ENCODE measurements at regions not wholly inside any gene's neighbourhood (a gene's known extent, or its start where the extent isn't known, plus 50 kb on each side); places are given as distances from the start of the nearest gene placed in this dataset.

DNA sequence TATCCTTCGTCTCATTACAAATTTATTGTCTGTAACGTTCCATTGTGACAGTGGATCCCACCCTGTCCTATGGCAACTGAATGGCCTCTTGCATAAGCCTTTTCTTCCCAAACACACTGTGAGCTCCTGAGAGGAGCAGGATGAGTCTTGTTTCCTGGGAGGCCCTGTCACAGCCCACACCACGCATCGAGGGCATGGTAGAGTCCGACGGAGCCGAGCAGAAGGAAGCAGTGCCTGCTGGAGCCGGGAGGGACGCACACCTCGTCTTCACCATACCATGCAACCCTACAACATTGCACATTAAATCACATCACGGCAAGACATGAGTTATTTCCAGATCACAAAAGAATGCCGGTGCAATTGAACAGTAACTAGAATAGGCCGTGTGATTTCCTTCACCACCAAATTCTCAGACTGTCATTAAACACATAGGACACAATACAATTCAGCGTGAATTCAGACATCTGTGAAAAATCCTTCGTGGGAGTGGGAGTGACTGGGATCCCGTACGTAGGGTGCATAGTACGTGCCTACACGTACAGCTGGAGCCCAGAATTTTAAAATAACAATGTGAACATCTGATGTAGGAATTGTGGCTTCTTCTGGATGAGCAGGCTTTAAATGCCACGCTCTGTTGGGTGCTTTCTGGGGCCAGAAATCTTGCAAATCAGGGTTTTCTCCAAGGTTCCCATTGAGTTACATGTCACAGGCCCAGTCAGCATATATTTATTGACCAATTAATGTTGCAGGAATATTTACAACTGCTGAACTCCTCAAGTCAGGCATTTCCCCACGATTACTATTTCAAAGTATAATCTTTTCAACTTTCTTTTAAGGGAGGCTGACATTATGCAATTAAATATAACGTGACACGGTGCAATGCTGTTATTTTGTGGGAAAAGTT is 201.8 kb downstream of the TTLL2 start:
- DNase-seq (ENCODE audit: insufficient read length, low spot score) = no peak
- FAIRE-seq = no peak
- TF ChIP-seq POLR2A (IDR thresholded peaks at IDR 0.05; ENCODE audit: low read depth, low read length) = no peak

- DNase-seq (ENCODE audit: insufficient read length, low spot score) = no peak
- TF ChIP-seq POLR2A (IDR thresholded peaks at IDR 0.05; ENCODE audit: low read depth, low read length) = no peak
- FAIRE-seq = no peak
Observed at GRCh38 chr6:167528239-167528638, 203.4 kb downstream of the TTLL2 start.

DNA sequence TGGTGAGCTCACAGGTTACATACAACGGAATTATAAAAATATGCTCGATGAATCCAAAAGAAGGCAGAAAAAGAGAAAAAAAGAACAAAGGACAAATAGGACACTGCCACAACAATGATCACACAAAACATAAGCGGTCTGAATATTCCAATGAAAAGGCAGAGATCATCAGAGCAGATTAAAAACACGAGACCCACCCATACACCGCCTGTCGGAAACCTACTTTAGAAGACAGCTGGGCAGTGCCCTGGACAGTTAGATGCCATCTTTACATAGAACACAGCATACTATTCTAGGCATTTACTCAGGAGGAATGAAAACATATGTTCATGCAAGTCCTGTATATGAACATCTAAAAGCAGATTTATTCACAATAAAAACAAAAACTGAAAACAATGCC is 204.1 kb downstream of the TTLL2 start:
- no peak for FAIRE-seq
- no peak for TF ChIP-seq POLR2A (IDR thresholded peaks at IDR 0.05; ENCODE audit: low read depth, low read length)
- DNase-seq (ENCODE audit: insufficient read length, low spot score) = no peak

DNA sequence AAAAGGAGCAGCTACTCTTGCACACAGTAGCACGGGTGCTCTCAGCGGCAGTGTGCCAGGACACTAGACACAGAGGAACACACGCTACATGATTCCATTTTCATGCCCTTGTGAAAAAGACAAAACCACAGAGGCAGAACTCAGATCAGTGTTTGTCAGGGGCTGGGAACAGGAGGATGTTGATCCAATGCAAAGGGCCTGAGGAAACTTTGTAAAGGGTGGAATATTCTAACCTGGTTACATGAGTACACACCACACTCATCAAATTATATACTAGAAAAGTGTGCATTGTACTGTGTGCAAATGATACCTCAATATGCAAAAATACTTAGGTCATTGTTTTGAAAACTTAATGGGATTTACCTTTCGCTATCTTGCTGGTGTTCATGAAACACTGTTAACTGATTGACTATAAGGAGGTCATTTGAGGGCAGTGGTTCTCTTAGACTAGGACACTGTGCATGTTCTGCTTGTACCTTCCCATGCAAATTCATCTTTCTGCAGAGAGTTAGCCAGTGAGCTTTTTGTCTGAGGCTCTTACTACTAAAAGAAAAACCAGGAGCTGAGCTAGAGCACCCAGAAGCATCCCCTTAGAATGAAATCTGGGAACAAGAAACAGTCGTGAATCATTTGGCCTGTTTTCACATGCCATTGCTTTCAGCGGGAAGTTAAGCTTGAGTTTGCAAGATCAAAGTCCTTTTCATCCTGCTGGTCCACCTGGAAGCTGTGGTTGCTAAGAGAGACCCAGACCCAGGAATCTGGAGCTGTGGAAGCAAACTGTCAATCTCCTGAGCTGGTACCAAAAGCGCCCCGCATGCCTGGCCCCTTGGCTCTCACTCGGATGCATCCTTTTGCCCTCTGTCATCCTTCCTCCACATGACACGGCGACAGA is 204.8 kb downstream of the TTLL2 start:
- no peak for FAIRE-seq
- no peak for DNase-seq (ENCODE audit: insufficient read length, low spot score)
- no peak for TF ChIP-seq POLR2A (IDR thresholded peaks at IDR 0.05; ENCODE audit: low read depth, low read length)

DNA sequence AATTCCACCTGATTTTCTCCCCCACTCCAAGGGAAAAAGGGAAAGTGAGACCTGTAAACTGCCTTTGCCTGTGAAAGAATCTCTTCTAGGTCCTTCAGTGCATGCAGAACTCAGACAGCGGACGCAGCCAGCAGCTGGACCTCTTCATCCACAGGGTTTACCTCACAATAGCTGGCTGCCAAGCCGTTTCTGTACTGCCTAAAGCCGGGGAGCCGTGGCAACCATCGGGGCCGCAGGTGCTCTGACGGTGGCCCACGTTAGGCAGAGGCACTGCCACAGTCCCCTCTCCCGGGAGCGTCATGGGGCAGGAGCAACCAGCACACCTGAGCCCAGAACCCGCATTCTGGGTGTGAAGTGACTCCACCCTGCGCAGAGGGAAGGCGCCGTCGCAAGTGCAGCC is 206.1 kb downstream of the TTLL2 start:
- DNase-seq (ENCODE audit: insufficient read length, low spot score) = no peak
- no peak for TF ChIP-seq POLR2A (IDR thresholded peaks at IDR 0.05; ENCODE audit: low read depth, low read length)
- no peak for FAIRE-seq

GRCh38 chr6:167532410-167533288 is 207.8 kb downstream of the TTLL2 start:
- no peak for TF ChIP-seq POLR2A (IDR thresholded peaks at IDR 0.05; ENCODE audit: low read depth, low read length)
- DNase-seq (ENCODE audit: insufficient read length, low spot score) = no peak
- FAIRE-seq = no peak

- FAIRE-seq = no peak
- DNase-seq (ENCODE audit: insufficient read length, low spot score) = no peak
- no peak for TF ChIP-seq POLR2A (IDR thresholded peaks at IDR 0.05; ENCODE audit: low read depth, low read length)
Observed at GRCh38 chr6:167533851-167534250, 209.0 kb downstream of the TTLL2 start.

GRCh38 chr6:167537816-167538215 is 212.9 kb downstream of the TTLL2 start:
- no peak for DNase-seq (ENCODE audit: insufficient read length, low spot score)
- TF ChIP-seq POLR2A (IDR thresholded peaks at IDR 0.05; ENCODE audit: low read depth, low read length) = no peak
- no peak for FAIRE-seq

- FAIRE-seq = no peak
- no peak for DNase-seq (ENCODE audit: insufficient read length, low spot score)
- no peak for TF ChIP-seq POLR2A (IDR thresholded peaks at IDR 0.05; ENCODE audit: low read depth, low read length)
Observed at GRCh38 chr6:167538746-167539145, 213.9 kb downstream of the TTLL2 start.

GRCh38 chr6:167540796-167541195 is 215.9 kb downstream of the TTLL2 start:
- no peak for DNase-seq (ENCODE audit: insufficient read length, low spot score)
- FAIRE-seq = no peak
- no peak for TF ChIP-seq POLR2A (IDR thresholded peaks at IDR 0.05; ENCODE audit: low read depth, low read length)

DNA sequence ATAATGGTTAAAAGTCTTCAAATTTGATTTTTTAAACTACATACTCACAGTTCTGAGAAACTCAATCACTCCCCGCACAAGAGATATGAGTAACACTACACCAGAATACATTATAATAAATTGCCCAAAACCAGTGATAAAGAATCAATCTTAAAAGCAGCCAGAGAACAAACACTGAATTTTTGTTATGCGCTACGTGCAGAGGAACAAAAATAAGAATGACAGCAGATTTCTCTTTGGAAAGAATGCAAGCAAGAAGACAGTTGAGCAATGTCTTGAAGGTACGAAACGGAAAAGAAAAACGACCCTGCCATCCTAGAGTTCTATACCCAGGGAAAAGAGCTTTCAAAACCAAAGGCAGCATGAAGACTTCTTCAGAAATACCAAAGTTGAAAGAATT is 216.7 kb downstream of the TTLL2 start:
- DNase-seq (ENCODE audit: insufficient read length, low spot score) (no peak), FAIRE-seq (no peak)
- no peak for TF ChIP-seq POLR2A (IDR thresholded peaks at IDR 0.05; ENCODE audit: low read depth, low read length)

DNA sequence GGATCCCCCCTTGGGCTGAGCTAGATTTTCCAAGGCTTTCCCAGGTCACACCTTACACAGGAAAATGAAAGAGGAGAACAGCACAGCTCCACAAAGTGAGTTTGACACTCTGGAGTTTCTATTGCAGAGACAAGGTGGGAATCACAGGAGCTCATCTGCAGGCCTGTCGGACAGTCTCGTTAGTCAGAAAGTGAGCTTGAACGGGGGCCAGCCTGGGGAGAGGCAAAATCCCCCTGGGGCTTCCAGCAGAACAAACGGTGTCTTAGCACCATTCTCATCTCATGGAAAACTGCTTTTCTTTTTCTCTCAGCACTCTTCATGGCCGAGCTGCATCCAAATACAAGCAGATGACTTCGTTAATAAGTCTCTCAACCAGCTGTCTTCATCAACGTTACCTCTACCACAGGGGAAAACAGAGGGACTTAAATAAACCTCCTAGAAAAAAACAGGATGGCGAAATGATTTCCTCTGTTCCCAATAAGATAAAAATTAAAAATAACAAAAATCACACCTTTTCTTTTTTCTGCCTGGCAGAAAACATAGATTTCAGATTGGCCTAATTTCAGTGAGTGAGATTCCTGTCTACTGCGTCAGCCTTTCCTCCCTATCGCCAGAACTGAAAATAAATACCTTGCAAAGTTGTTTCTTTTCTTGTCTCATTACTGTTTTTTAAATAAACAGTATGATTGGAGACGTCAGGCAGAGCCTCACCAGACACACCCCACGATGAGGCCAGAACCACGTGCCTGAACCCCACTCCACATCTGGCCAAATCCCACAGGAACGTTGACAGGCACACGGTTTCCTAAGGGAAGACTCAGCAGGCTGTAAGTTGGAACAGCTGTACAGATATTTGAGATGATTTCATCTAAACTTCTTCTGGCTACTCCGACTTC is 219.0 kb downstream of the TTLL2 start:
- no peak for TF ChIP-seq POLR2A (IDR thresholded peaks at IDR 0.05; ENCODE audit: low read depth, low read length)
- DNase-seq (ENCODE audit: insufficient read length, low spot score) (no peak), FAIRE-seq (no peak)

All from H54 (cell line).